NCI-H446 (cell line): ENCODE measurements at regions not wholly inside any gene's neighbourhood (a gene's known extent, or its start where the extent isn't known, plus 50 kb on each side); places are given as distances from the start of the nearest gene placed in this dataset.

Experiments
- DNase-seq, 2 experiments: peaks; one replicate each; lab custom pipeline; 2025; lab: John Stamatoyannopoulos, UW

DNA sequence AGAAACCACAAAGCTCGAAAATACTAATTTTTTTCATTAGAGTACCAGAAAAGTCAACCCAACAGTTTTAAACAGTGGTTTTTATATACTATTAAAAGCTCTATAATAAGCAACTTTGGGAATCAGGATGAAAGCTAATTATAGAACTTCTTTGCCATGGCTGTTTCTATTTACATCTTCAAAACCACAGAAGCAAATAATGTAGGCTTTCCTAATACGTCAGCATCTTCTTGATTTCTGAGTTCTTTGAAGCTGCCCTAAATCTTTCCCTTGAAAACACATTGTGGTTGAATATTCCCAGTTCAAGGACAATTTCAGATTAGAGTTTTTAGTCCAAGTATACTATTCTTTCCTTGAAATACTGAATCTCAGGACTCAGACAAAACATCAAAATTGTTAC, 460.2 kb upstream of the FAT1 start:
- no peak for DNase-seq

- DNase-seq: no peak
Observed at GRCh38 chr4:187184508-187184907, 460.9 kb upstream of the FAT1 start.

GRCh38 chr4:187188118-187188517, 464.5 kb upstream of the FAT1 start:
- no peak for DNase-seq

DNA sequence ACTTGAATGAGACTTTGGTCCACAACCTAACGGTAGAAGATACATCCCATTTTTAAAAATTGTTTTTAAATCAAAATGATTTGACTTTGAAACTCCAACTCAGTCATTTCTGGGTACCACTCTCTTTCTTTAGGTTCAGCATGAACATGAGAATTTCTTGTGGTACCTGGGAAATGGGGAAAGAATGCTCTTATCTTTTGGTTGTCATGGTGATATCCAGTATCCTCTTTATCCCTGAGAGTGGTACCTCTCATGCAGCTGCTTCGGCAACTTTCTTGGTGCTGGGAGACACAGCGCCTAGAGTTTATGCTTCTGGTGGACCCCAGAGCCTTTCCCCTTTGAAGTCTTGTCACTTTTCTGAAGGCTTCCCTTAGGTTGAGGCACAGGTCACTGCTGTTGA, 465.1 kb upstream of the FAT1 start:
- DNase-seq: no peak

- no peak for DNase-seq
Observed at GRCh38 chr4:187190390-187190789, 466.7 kb upstream of the FAT1 start.

DNA sequence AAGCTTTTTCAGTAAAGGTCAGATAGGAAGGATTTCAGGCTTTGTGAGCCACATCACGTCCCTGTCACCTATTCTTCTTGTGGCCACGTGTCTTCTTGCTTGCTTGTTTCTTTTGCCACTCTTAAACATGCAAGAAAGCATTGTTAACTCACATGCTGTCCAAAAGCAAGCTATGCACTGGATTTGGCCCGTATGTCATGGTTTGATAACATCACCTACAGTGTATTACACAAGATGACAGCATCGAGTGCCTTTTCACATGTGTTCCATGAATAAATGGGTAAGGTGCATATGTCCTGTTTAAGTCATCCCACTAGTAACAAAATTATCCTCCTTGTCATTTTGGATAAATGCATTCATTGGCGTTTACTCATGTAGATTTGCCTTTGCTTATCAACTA, 468.0 kb upstream of the FAT1 start:
- DNase-seq: no peak

- no peak for DNase-seq
Observed at GRCh38 chr4:187192266-187192665, 468.6 kb upstream of the FAT1 start.

GRCh38 chr4:187193141-187193540, 469.5 kb upstream of the FAT1 start:
- no peak for DNase-seq

- no peak for DNase-seq
Observed at GRCh38 chr4:187204389-187204918, 480.8 kb upstream of the FAT1 start.

- DNase-seq: no peak
Observed at GRCh38 chr4:187207931-187208330, 484.3 kb upstream of the FAT1 start.

GRCh38 chr4:187208651-187209050, 485.0 kb upstream of the FAT1 start:
- no peak for DNase-seq

DNA sequence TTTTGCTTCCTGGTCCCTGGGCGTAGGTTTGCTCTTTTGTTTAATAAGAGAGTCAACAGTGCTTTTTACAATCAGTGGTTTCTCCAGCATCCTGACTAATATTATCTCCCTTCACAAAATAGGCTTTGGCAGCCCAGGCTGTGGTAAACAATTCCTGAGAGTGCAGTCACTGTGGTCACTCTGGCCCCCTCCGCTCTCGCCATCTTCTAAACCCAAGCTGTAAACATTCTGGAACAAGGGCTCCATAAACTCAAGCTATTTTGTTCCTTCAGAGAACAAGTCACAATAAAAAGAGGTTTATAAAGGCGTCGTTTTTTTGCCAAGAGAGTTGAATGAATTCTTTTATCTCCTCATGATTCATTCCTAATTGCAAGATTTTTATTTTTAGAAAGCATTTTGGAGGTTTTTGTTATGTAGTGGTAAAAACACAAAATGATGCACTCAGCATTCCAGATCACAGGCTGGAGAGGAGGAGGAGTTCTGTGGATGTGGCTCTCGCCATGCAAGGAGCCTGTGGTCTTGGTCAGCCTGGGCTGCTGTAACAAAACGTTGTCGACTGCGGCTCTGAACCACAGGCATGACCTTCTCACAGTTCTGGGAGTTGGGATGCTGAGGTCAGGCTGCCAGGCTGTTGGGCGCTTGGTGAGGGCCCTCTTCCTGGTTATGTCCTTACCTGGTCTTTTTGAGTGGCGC, 486.4 kb upstream of the FAT1 start:
- no peak for DNase-seq

DNA sequence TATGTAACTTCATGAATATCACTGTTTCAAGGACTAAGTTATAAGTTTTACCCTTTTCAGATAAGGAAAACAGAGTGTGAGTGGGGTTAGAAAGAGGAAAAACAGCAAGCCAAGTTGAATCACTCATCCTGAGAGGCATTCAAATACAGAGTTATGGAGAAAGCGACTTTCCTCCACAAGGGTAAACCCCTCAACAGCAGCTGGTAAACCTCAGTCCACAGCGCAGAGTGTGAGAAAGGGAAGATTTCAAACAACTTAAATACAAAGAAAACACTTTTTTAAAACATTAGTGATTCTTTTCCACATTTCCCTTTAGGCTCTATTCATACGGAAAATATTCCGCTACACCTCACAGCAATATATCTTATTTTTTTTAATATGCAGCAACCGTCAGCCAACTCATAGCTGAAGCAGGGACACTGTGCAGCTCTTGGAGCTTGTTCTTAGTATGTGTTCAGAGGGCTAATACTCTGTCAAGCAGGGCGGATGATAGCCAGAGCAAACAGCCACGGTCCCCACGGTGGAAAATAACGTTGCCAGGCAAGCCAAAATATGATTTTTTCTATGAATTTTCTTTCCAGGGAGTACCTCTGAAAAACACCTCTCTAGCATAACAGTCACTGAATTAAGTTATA, 488.9 kb upstream of the FAT1 start:
- no peak for DNase-seq

- no peak for DNase-seq
Observed at GRCh38 chr4:187215438-187215837, 491.8 kb upstream of the FAT1 start.

DNA sequence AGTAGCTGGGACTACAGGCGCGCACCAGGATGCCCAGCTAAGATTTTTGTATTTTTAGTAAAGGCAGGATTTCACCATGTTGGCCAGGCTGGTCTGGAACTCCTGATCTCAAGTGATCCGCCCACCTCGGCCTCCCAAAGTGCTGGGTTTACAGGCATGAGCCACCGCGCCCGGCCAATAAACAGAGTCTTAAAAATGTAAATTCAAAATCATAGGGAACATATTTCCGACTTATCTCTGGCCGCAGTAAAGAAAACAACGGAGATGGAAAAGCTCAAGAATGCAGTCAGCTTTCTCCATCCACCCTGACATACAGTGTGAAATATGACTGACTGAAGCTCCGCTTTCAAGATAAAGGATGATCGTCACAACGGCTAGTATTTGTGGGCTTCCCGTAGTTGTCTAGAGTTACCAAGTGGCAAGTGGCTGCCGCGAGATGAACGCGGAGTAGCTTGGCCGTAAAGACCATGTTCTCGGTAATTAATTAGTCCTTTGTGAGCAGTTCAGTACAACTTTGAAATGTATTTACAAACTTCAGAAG, 495.1 kb upstream of the FAT1 start:
- no peak for DNase-seq

DNA sequence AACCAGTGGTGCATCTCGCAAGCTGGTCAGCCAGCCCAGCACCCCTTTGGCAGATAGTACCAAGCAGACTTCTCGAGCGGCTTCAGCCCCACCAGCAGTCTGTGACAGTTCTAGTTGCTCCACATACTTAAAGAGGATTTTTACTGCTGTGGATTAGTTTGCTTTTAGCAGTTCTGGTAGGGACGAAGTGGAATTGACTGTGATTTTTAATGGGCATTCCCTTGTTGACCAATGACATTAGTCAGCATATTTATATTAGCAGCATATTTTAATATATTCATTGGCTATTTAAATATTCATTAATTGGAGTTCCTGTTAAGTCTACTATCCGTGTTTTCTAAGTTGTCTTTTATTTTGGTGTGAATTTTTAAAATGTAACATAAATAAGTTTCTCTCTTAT, 500.9 kb upstream of the FAT1 start:
- DNase-seq: no peak

- DNase-seq: no peak
Observed at GRCh38 chr4:187227907-187228704, 504.4 kb upstream of the FAT1 start.

- DNase-seq: no peak
Observed at GRCh38 chr4:187232196-187232595, 508.5 kb upstream of the FAT1 start.

- no peak for DNase-seq
Observed at GRCh38 chr4:187232796-187233195, 509.1 kb upstream of the FAT1 start.

GRCh38 chr4:187235456-187236170, 512.0 kb upstream of the FAT1 start:
- DNase-seq: no peak

- no peak for DNase-seq
Observed at GRCh38 chr4:187236209-187236890, 512.7 kb upstream of the FAT1 start.
